Erythroblast (primary cell): ENCODE measurements at regions not wholly inside any gene's neighbourhood (a gene's known extent, or its start where the extent isn't known, plus 50 kb on each side); places are given as distances from the start of the nearest gene placed in this dataset.

Source experiments
- DNase-seq, 2 experiments: peaks; one replicate each; lab custom pipeline; 2025; lab: John Stamatoyannopoulos, UW
- GATA1 ChIP-seq: IDR thresholded peaks from 2 replicates; pipeline ENCODE4 v1.6.1; 2011; ENCODE audit warnings: low read depth, mild to moderate bottlenecking, control low read depth, low read length, moderate library complexity
- POLR2A ChIP-seq: IDR thresholded peaks from 2 replicates; pipeline ENCODE4 v1.6.1; 2011; ENCODE audit warnings: mild to moderate bottlenecking, low read length

- TF ChIP-seq POLR2A = no peak
- no peak for TF ChIP-seq GATA1
- DNase-seq = no peak
These were observed 52.3 kb upstream of the ARMC3 start for GRCh38 chr10:22875581-22875980.

GRCh38 chr10:22874189-22874854 lies 53.5 kb upstream of the ARMC3 start:
- TF ChIP-seq POLR2A (no peak), GATA1 (no peak)
- no peak for DNase-seq

GRCh38 chr10:22856444-22857074 lies 71.3 kb upstream of the ARMC3 start:
- DNase-seq = no peak
- TF ChIP-seq POLR2A = no peak
- TF ChIP-seq GATA1 = no peak

DNA sequence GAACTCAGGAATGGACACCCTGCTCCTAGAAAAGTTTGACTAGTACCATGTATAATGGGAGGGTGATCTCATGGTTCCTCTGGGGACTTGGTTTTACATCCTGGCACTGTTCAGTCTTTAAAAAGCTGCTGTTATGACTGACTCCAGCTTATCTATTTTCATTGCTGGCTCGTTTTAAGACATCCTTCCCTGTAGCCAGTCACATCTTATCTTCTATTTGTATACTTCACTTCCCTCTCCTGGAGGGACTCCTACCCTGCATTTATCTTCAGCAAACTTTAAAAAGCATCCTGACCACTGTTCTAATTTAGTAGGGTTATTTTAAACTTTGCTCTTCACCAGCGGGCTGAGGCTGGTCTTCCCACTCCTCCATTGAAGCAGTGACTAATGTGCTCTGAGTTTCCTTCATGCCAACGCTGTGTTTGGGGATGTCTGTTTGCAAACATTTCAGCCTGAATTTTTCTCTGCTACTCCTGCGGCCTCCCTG lies 72.9 kb upstream of the ARMC3 start:
- DNase-seq = peak; percentile 39 to 44
- no peak for TF ChIP-seq POLR2A
- TF ChIP-seq GATA1 = no peak

DNA sequence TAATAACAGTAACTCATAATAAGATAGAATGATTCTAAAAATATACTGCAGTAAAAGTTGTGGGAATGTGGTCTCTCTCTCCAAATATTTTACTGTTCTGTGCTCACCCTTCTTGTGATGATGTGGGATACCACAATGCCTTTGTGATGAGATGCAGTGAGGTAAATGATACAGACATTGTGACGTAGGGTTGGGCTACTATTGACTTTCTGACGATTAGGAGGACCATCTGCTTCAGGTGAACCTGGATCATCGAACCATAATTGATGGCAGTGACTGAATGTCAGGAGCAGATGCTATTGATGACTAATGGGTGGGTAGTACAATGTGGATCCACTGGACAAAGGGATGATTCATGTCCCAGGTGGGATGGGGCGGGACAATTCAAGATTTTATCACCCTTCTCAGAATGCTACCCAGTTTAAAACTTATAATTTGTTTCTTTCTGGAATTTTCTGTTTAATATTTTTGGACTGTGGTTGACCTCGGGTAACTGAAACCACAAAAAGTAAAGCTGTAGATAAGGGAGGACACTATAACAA lies 73.9 kb upstream of the ARMC3 start:
- no peak for TF ChIP-seq POLR2A
- TF ChIP-seq GATA1 = no peak
- DNase-seq = no peak

DNA sequence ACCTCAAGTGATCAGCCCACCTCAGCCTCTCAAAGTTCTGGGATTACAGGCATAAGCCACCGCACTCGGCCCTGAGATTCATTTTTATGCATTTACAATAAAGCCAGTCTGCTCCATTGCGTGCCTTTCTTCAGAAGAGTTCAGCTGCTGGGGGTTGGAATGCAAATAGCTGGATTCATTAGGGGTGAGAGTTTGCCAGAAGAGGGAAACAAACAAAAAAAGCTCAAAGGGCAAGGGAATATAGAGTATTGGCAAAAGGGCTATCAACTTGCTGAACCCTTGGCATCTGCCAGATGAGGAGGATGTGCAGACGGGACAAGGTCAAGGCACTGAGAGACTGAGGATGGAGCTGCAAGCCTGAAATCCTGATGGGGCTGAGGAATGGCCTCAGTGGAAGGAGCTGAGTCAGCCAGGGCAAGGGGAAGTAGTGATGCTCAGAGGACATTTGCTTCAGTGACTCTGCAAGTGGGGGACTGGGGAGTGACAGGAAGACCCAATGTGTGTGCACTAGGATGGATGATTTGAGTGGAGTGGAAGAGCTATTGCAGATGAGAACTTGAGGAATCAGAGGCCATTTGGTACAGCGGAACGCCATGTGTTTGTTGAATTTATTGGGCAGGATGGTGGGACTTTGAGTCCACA lies 75.0 kb upstream of the ARMC3 start:
- no peak for DNase-seq
- TF ChIP-seq POLR2A (no peak), GATA1 (no peak)

GRCh38 chr10:22851865-22852239 lies 76.0 kb upstream of the ARMC3 start:
- no peak for DNase-seq
- TF ChIP-seq GATA1 (no peak), POLR2A (no peak)

DNA sequence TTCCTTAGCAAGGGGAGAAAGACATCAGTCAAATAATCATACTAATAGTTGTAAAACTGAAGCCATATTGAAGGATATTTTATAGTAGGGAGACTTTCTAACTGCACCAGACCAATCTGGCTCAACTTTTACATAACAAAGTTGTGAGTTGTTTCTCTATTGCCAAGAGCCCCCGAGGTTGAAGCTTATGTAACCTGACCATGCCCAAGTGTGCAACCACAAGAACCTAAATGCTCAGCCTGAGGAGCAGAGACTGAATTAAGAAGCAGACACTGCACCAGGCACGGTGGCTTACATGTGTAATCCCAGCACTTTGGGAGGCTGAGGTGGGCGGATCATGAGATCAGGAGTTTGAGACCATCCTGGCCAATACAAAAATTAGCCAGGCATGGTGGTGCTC lies 77.3 kb upstream of the ARMC3 start:
- TF ChIP-seq POLR2A (no peak), GATA1 (no peak)
- DNase-seq = no peak

GRCh38 chr10:22849077-22849805 lies 78.6 kb upstream of the ARMC3 start:
- no peak for TF ChIP-seq GATA1
- no peak for TF ChIP-seq POLR2A

DNA sequence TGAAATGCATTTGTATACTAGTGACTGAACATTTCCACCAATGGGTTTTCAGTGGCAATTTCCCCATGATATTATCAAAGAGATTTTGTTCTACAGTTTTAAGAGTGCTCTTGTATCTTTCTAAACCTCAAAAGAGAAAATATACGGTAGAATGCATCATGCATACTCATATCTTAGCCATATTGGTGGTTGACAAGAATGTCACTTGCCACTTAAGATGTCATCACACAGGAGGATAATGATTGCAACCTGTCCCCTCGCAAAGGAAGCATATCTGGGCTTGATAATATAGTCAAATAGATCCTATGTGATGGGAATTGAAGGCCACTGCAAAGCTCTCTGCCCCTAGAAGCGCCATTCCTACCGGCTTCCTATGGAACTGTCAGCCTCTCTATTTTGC lies 79.3 kb upstream of the ARMC3 start:
- DNase-seq = no peak
- no peak for TF ChIP-seq POLR2A

More at GRCh38 chr10:22849077-22849805, 78.6 kb upstream of the ARMC3 start:
- DNase-seq = no peak

GRCh38 chr10:22846294-22846693 lies 81.6 kb upstream of the ARMC3 start:
- no peak for TF ChIP-seq POLR2A
- TF ChIP-seq GATA1 = no peak
- no peak for DNase-seq

- TF ChIP-seq GATA1 = no peak
- no peak for TF ChIP-seq POLR2A
- DNase-seq = no peak
These were observed 88.2 kb upstream of the ARMC3 start for GRCh38 chr10:22839639-22840038.

- no peak for DNase-seq
- no peak for TF ChIP-seq GATA1
- no peak for TF ChIP-seq POLR2A
These were observed 90.1 kb upstream of the ARMC3 start for GRCh38 chr10:22837771-22838170.

DNA sequence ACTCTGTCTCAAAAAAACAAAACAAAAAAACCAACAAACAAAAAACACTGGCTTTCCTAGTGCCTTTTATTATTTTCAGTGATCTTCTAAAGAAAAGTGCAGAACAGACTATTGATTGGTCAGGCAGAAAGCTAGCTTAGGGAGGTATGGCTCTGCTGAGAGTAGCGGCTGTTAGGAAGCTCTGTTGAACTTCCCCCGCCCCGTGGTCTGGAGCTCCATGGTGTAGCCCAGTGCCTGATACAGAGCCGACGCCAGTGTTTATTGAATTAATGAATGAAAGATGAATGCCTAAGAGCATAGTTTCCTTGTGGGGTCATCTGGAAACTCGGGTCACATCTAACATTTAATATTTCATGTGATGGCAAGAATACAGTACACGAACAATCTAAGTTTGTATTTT lies 90.5 kb upstream of the ARMC3 start:
- TF ChIP-seq GATA1 = no peak
- no peak for TF ChIP-seq POLR2A
- DNase-seq = no peak

GRCh38 chr10:22834471-22834870 lies 93.4 kb upstream of the ARMC3 start:
- no peak for DNase-seq
- TF ChIP-seq GATA1 = no peak
- TF ChIP-seq POLR2A = no peak
